ENCODE measurements at regions not wholly inside any gene's neighbourhood (a gene's known extent, or its start where the extent isn't known, plus 50 kb on each side); places are given as distances from the start of the nearest gene placed in this dataset.

GRCh38 chr1:239253032-239253431 lies 133.3 kb upstream of the CHRM3 start:
- no peak for ATAC-seq
- no peaks in the 10 kb centered on the region for H3K4me1 ChIP-seq
- no peaks in the 10 kb centered on the region for H3K36me3 ChIP-seq
- peaks cover 0 to 13% (median 0%) of the 10 kb centered on the region in 3 donors for H3K9me3 ChIP-seq
- no peak overlapping the region for H3K4me3 ChIP-seq
- peak overlapping the region in 3 of 4 donors; percentile 41 to 48 (median 45) for H3K27ac ChIP-seq
- 7 to 22% methylated on average over 3 of the region's 3 CpGs for WGBS, 2 donors (ENCODE audit: low coverage in 1 of 2)
- TF ChIP-seq POLR2AphosphoS5 (IDR thresholded peaks at IDR 0.05) (no peak), POLR2A (IDR thresholded peaks at IDR 0.05) (no peak), CTCF (IDR thresholded peaks at IDR 0.05) (no peak), EP300 (IDR thresholded peaks at IDR 0.05) (no peak)
- no peaks in the 10 kb centered on the region for H3K27me3 ChIP-seq

GRCh38 chr1:239250353-239251035 lies 135.9 kb upstream of the CHRM3 start:
- H3K9me3 ChIP-seq = no peaks in the 10 kb centered on the region
- H3K4me1 ChIP-seq = no peaks in the 10 kb centered on the region
- 83 to 89% methylated on average over 3 of the region's 5 CpGs for WGBS, 2 donors (ENCODE audit: low coverage in 1 of 2)
- H3K4me3 ChIP-seq = no peak overlapping the region
- TF ChIP-seq POLR2AphosphoS5 (IDR thresholded peaks at IDR 0.05) (no peak), EP300 (IDR thresholded peaks at IDR 0.05) (no peak), POLR2A (IDR thresholded peaks at IDR 0.05) (no peak), CTCF (IDR thresholded peaks at IDR 0.05) (no peak)
- H3K27me3 ChIP-seq = no peaks in the 10 kb centered on the region
- no peak overlapping the region for H3K27ac ChIP-seq
- no peak for ATAC-seq
- H3K36me3 ChIP-seq = no peaks in the 10 kb centered on the region

- Histone ChIP-seq H3K36me3 (no peaks in the 10 kb centered on the region), H3K9me3 (no peaks in the 10 kb centered on the region), H3K27me3 (no peaks in the 10 kb centered on the region), H3K27ac (no peak overlapping the region), H3K4me3 (no peak overlapping the region), H3K4me1 (no peaks in the 10 kb centered on the region)
- ATAC-seq = no peak
- TF ChIP-seq CTCF (IDR thresholded peaks at IDR 0.05) (no peak), POLR2A (IDR thresholded peaks at IDR 0.05) (no peak), EP300 (IDR thresholded peaks at IDR 0.05) (no peak), POLR2AphosphoS5 (IDR thresholded peaks at IDR 0.05) (no peak)
Observed at GRCh38 chr1:239247285-239247684, 139.1 kb upstream of the CHRM3 start.

- 92 to 94% methylated on average over 2 of the region's 2 CpGs for WGBS, 2 donors (ENCODE audit: low coverage in 1 of 2)
- Histone ChIP-seq H3K27ac (no peak overlapping the region), H3K4me1 (no peaks in the 10 kb centered on the region), H3K36me3 (no peaks in the 10 kb centered on the region), H3K27me3 (no peaks in the 10 kb centered on the region), H3K4me3 (no peak overlapping the region), H3K9me3 (no peaks in the 10 kb centered on the region)
- TF ChIP-seq EP300 (IDR thresholded peaks at IDR 0.05) (no peak), CTCF (IDR thresholded peaks at IDR 0.05) (no peak), POLR2AphosphoS5 (IDR thresholded peaks at IDR 0.05) (no peak), POLR2A (IDR thresholded peaks at IDR 0.05) (no peak)
- no peak for ATAC-seq
Observed at GRCh38 chr1:239244084-239244483, 142.3 kb upstream of the CHRM3 start.

GRCh38 chr1:239243006-239243405 lies 143.4 kb upstream of the CHRM3 start:
- TF ChIP-seq POLR2A (IDR thresholded peaks at IDR 0.05) (no peak), EP300 (IDR thresholded peaks at IDR 0.05) (no peak), CTCF (IDR thresholded peaks at IDR 0.05) (no peak), POLR2AphosphoS5 (IDR thresholded peaks at IDR 0.05) (no peak)
- Histone ChIP-seq H3K4me1 (no peaks in the 10 kb centered on the region), H3K36me3 (no peaks in the 10 kb centered on the region), H3K9me3 (no peaks in the 10 kb centered on the region), H3K4me3 (no peak overlapping the region), H3K27me3 (no peaks in the 10 kb centered on the region), H3K27ac (no peak overlapping the region)
- ATAC-seq = no peak
- 87 to 100% methylated on average over 1 to 2 of the region's 2 CpGs for WGBS, 2 donors (ENCODE audit: low coverage in 1 of 2)
